B cell (primary cell): ENCODE measurements at regions not wholly inside any gene's neighbourhood (a gene's known extent, or its start where the extent isn't known, plus 50 kb on each side); places are given as distances from the start of the nearest gene placed in this dataset.

Experiments
- ATAC-seq: fragments of 200-7000 bp; cut with Tn5 transposase; one replicate; pipeline ENCODE4 v1.10.0; 2021; ENCODE audit warnings: low read depth, mild to moderate bottlenecking, moderate number of reproducible peaks, moderate library complexity
- CTCF ChIA-PET: fragments of 350-600 bp; sonication (Branson Sonifier 250); formaldehyde crosslinking; loops from one replicate; lab custom pipeline; 2021; ENCODE audit warnings: antibody characterized with exemption, inconsistent platforms; lab: Charles Lee
- POLR2A ChIA-PET: fragments of 350-600 bp; sonication (Branson Sonifier 250); formaldehyde crosslinking; loops from one replicate; lab custom pipeline; 2021; ENCODE audit warnings: antibody characterized with exemption; lab: Charles Lee
- DNase-seq: peaks from one replicate; pipeline ENCODE4 v3.0.0; 2013
- H2AFZ ChIP-seq: 2 replicates; pipeline ENCODE4 v1.6.1; 2012; ENCODE audit warnings: mild to moderate bottlenecking, low read depth, low read length; ENCODE audit not compliant: insufficient read depth, poor library complexity, severe bottlenecking
- H3K27ac ChIP-seq, 2 donors: 1 replicate in 1 of 2; 2 replicates in 1 of 2; pipeline ENCODE4 v1.5.1; 2012 to 2013; ENCODE audit warnings: low read length in 2 of 2, mild to moderate bottlenecking in 2 of 2, moderate library complexity in 1 of 2
- H3K27me3 ChIP-seq, 4 experiments: fragments of 200-600 bp in 1 of 4; sonication (generic) in 1 of 4; replicated peaks in 1 of 4; 1 replicate in 2 of 4; 2 replicates in 2 of 4; pipeline versions ENCODE4 v1.6.1 to v1.7.0; 2013 to 2016; ENCODE audit warnings: low read length in 3 of 4, mild to moderate bottlenecking in 2 of 4, mixed read lengths in 1 of 4, moderate library complexity in 1 of 4; ENCODE audit not compliant: insufficient read depth in 4 of 4, control insufficient read depth in 3 of 4; ENCODE audit errors: control extremely low read depth in 1 of 4
- H3K36me3 ChIP-seq, 2 experiments: replicated peaks in 1 of 2; 1 replicate in 1 of 2; 2 replicates in 1 of 2; pipeline versions ENCODE4 v1.6.1 to v1.7.1; 2013; ENCODE audit warnings: low read length in 1 of 2; ENCODE audit not compliant: insufficient read depth in 2 of 2, control insufficient read depth in 1 of 2; ENCODE audit errors: control extremely low read depth in 1 of 2, extremely low read depth in 1 of 2
- H3K4me1 ChIP-seq, 2 donors: fragments of 200-600 bp in 1 of 2; sonication (generic) in 1 of 2; 1 replicate in 1 of 2; 2 replicates in 1 of 2; pipeline versions ENCODE4 v1.5.1 to v1.6.1; 2013 to 2017; ENCODE audit warnings: low read length in 2 of 2; ENCODE audit not compliant: control insufficient read depth in 2 of 2, insufficient read depth in 2 of 2
- H3K4me2 ChIP-seq: replicated peaks from 2 replicates; pipeline ENCODE3; 2012; ENCODE audit warnings: mild to moderate bottlenecking, low read depth, low read length; ENCODE audit not compliant: poor library complexity, severe bottlenecking
- H3K4me3 ChIP-seq, 5 experiments: fragments of 200-600 bp in 1 of 5; sonication (generic) in 1 of 5; 1 replicate in 3 of 5; 2 replicates in 2 of 5; pipeline versions ENCODE4 v1.5.1 to v1.7.0; 2011 to 2016; ENCODE audit warnings: low read length in 4 of 5, mild to moderate bottlenecking in 4 of 5, low read depth in 2 of 5, control low read depth in 1 of 5, moderate library complexity in 1 of 5; ENCODE audit not compliant: insufficient read depth in 1 of 5; ENCODE audit errors: control extremely low read depth in 1 of 5, extremely low read depth in 1 of 5
- H3K79me2 ChIP-seq: fragments of 200-600 bp; sonication (generic); one replicate; pipeline ENCODE4 v1.6.0; 2016; ENCODE audit warnings: low read length; ENCODE audit not compliant: control insufficient read depth, insufficient read depth
- H3K9ac ChIP-seq: fragments of 200-600 bp; sonication (generic); 2 replicates; pipeline ENCODE4 v1.6.1; 2017; ENCODE audit warnings: mild to moderate bottlenecking, low read length, moderate library complexity
- H3K9me3 ChIP-seq, 3 donors: one replicate each; pipeline versions ENCODE4 v1.6.1 to v1.7.1; 2013; ENCODE audit warnings: low read length in 2 of 3; ENCODE audit not compliant: control insufficient read depth in 2 of 3, insufficient read depth in 1 of 3; ENCODE audit errors: control extremely low read depth in 1 of 3
- H4K20me1 ChIP-seq: 2 replicates; pipeline ENCODE4 v1.6.0; 2012; ENCODE audit warnings: mild to moderate bottlenecking, low read length; ENCODE audit not compliant: insufficient read depth, control insufficient read depth, poor library complexity, severe bottlenecking
- H3K27ac Mint-ChIP-seq: one replicate; pipeline ENCODE4 v1.8.0; 2021; ENCODE audit warnings: mixed read lengths
- H3K27me3 Mint-ChIP-seq: one replicate; pipeline ENCODE4 v1.8.0; 2021; ENCODE audit warnings: mixed read lengths
- H3K4me1 Mint-ChIP-seq: one replicate; pipeline ENCODE4 v1.8.0; 2021; ENCODE audit warnings: mixed read lengths
- H3K4me3 Mint-ChIP-seq: one replicate; pipeline ENCODE4 v1.8.0; 2021; ENCODE audit warnings: mixed read lengths
- H3K9me3 Mint-ChIP-seq: one replicate; pipeline ENCODE4 v1.8.0; 2022; ENCODE audit warnings: mixed read lengths; ENCODE audit not compliant: insufficient read depth
- EZH2 ChIP-seq: IDR thresholded peaks from 2 replicates; pipeline ENCODE4 v1.6.1; 2012; ENCODE audit warnings: borderline replicate concordance, low read depth, mild to moderate bottlenecking, moderate library complexity, low read length; ENCODE audit not compliant: insufficient read depth, poor library complexity, severe bottlenecking
- WGBS: methylation state at CpG from one replicate; pipeline ENCODE4 v1.1.5; 2013; ENCODE audit warnings: missing lambda C conversion rate; ENCODE audit not compliant: insufficient coverage; 5-methylcytosine and 5-hydroxymethylcytosine counted together
- intact Hi-C: fragments of 100-400 bp; cut with micrococcal nuclease; formaldehyde crosslinking; loops from one replicate; pipeline ENCODE4 v1.10.0; 2022
- TF ChIP-seq, protein P1 (sequence below): fragments of 200-600 bp; IDR thresholded peaks from one replicate; pipeline ENCODE4 v1.8.0; 2022; ENCODE audit warnings: antibody characterized with exemption, mild to moderate bottlenecking

GRCh38 chr6:1116149-1116548 is 195.7 kb upstream of the FOXQ1 start:
- CTCF ChIA-PET, result no interaction called here
- intact Hi-C loops, result no loop called here
- Histone ChIP-seq H3K27me3 (peaks cover 0 to 3% (median 0%) of the 10 kb centered on the region in 4 experiments), H3K36me3 (no peaks in the 10 kb centered on the region), H4K20me1 (no peaks in the 10 kb centered on the region), H3K9ac (no peak overlapping the region), H3K4me3 (no peak overlapping the region), H3K9me3 (no peaks in the 10 kb centered on the region), H2AFZ (no peak overlapping the region), H3K79me2 (no peaks in the 10 kb centered on the region), H3K27ac (no peak overlapping the region), H3K4me1 (no peaks in the 10 kb centered on the region), H3K4me2 (no peak overlapping the region)
- Mint-ChIP-seq H3K27ac (no peak overlapping the region), H3K4me1 (no peaks in the 10 kb centered on the region), H3K4me3 (no peak overlapping the region), H3K27me3 (peaks cover 27% of the 10 kb centered on the region), H3K9me3 (peaks cover 4% of the 10 kb centered on the region)
- POLR2A ChIA-PET, result no interaction called here
- WGBS, result 76% methylated on average over 2 of the region's 3 CpGs
- no peak for TF ChIP-seq EZH2
- TF ChIP-seq, protein P1, sequence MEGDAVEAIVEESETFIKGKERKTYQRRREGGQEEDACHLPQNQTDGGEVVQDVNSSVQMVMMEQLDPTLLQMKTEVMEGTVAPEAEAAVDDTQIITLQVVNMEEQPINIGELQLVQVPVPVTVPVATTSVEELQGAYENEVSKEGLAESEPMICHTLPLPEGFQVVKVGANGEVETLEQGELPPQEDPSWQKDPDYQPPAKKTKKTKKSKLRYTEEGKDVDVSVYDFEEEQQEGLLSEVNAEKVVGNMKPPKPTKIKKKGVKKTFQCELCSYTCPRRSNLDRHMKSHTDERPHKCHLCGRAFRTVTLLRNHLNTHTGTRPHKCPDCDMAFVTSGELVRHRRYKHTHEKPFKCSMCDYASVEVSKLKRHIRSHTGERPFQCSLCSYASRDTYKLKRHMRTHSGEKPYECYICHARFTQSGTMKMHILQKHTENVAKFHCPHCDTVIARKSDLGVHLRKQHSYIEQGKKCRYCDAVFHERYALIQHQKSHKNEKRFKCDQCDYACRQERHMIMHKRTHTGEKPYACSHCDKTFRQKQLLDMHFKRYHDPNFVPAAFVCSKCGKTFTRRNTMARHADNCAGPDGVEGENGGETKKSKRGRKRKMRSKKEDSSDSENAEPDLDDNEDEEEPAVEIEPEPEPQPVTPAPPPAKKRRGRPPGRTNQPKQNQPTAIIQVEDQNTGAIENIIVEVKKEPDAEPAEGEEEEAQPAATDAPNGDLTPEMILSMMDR, result no peak
- DNase-seq (no peak), ATAC-seq (no peak)

DNA sequence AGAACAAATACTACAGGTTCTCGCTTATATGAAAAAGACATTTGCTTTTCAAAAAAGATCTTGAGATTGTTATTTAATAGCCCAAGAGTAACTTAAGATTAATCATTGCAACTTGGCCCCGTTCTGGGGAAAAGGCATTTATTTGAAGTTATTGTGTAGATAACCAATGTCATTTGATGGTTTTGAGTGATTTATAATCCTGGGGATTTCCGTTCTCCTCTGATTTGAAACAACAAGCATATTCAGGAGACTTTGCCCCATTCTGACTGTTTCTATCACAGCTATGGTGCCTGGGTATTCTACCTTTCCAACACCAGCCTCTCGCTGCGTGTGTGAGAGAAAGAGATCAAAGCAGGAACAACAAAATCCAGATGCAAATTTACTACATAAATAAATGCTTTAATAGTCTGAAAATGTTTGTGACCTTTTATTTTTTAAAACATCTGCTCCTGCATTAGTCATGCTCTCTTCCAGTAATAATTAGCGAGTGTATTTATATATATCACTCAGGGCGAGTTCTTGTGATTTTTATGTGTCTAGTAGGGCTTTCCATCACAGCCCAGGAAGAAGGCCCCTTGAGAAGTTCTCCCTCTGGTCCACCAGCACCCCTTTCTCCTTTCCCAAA is 197.9 kb upstream of the FOXQ1 start:
- ATAC-seq, result no peak
- Mint-ChIP-seq H3K27me3 (peaks cover 22% of the 10 kb centered on the region), H3K4me1 (no peaks in the 10 kb centered on the region), H3K4me3 (no peak overlapping the region), H3K9me3 (peaks cover 4% of the 10 kb centered on the region), H3K27ac (no peak overlapping the region)
- no peaks in the 10 kb centered on the region for H3K36me3 ChIP-seq
- ChIA-PET POLR2A (no interaction called here), CTCF (no interaction called here)
- no peaks in the 10 kb centered on the region for H3K4me1 ChIP-seq
- H3K4me2 ChIP-seq, result no peak overlapping the region
- H3K27me3 ChIP-seq, result no peaks in the 10 kb centered on the region
- no peak overlapping the region for H3K9ac ChIP-seq
- H3K79me2 ChIP-seq, result no peaks in the 10 kb centered on the region
- intact Hi-C loops, result no loop called here
- no peak overlapping the region for H3K4me3 ChIP-seq
- H4K20me1 ChIP-seq, result no peaks in the 10 kb centered on the region
- TF ChIP-seq, protein P1, result no peak
- TF ChIP-seq EZH2, result no peak
- no peak overlapping the region for H2AFZ ChIP-seq
- 100% methylated on average over 1 of the region's 7 CpGs for WGBS
- H3K9me3 ChIP-seq, result no peaks in the 10 kb centered on the region
- no peak overlapping the region for H3K27ac ChIP-seq
- DNase-seq, result no peak
